Cardiac fibroblast (primary cell): ENCODE measurements at regions not wholly inside any gene's neighbourhood (a gene's known extent, or its start where the extent isn't known, plus 50 kb on each side); places are given as distances from the start of the nearest gene placed in this dataset.

Experiments used
- DNase-seq, 2 donors: peaks; one replicate each; pipeline versions ENCODE4 v3.0.0 to v3.0.0-alpha.2; 2010; ENCODE audit warnings: low read depth in 2 of 2
- H3K4me3 ChIP-seq, 2 donors: replicated peaks in 1 of 2; 1 replicate in 1 of 2; 2 replicates in 1 of 2; pipeline ENCODE4 v1.5.1; 2011; ENCODE audit warnings: low read depth in 2 of 2, low read length in 2 of 2, mild to moderate bottlenecking in 2 of 2, moderate library complexity in 1 of 2
- CTCF ChIP-seq: IDR thresholded peaks from one replicate; pipeline ENCODE4 v1.5.1; 2011; ENCODE audit warnings: low read depth, mild to moderate bottlenecking, low read length, inconsistent platforms

DNA sequence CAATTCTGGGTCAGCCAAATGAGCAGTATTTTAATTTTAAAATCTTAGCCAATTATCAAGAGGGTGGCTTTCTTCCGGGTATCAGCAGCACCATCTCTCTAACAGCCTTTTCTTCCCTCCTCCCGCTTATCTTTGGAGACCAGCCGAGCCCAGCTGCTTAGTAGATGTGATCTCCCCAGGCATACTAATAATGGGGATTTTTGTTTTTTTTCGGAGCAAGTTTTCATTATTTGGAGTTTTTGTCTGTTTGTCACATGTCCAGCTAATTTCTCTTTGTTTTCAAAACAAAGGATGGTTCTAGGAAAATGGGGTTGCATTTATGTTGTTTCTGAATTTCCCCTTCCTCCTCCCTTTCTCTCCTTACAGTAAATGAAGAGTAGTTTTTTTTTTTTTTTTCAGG lies 170.5 kb upstream of the MPHOSPH6 start:
- no peak for DNase-seq
- no peak overlapping the region for H3K4me3 ChIP-seq
- TF ChIP-seq CTCF: no peak

- no peak for DNase-seq
- H3K4me3 ChIP-seq: no peak overlapping the region
- TF ChIP-seq CTCF: no peak
Observed at GRCh38 chr16:82337355-82337754, 167.3 kb upstream of the MPHOSPH6 start.

DNA sequence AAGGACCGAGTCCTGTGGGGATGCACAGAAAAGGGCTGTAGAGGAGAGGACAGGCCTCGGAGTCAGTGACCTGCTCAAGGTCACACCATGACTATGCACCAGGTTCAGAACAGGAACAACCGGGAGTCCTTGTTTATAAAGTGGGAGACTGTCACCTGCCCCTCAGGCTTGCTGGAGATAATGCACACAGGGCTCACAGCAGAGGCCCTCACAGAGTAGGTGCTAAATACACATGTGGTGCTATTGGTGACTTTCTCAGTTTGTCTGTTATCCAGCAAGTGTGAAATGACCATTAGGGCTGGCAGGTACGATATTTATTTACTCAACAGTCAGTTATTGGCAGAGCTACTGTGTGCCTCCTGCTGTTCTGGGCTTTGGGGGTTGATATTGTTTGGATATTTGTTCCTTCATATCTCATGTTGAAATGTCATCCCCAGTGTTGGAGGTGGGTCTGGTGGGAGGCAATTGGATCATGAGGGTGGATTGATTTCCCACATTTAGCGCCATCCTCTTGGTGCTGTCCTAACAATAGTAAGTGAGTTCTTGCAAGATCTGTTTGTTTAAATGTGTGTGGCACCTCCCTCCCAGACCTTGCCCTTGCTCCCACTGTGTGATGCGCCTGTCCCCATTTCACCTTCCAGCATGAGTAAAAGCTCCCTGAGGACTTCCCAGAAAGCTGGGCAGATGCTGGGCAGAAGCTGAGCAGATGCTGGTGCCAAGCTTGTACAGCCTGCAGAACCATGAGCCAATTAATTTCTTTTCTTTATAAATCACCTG lies 162.1 kb upstream of the MPHOSPH6 start:
- DNase-seq: no peak
- no peak overlapping the region for H3K4me3 ChIP-seq
- no peak for TF ChIP-seq CTCF

GRCh38 chr16:82331397-82331796 lies 161.4 kb upstream of the MPHOSPH6 start:
- TF ChIP-seq CTCF: no peak
- H3K4me3 ChIP-seq: no peak overlapping the region

DNA sequence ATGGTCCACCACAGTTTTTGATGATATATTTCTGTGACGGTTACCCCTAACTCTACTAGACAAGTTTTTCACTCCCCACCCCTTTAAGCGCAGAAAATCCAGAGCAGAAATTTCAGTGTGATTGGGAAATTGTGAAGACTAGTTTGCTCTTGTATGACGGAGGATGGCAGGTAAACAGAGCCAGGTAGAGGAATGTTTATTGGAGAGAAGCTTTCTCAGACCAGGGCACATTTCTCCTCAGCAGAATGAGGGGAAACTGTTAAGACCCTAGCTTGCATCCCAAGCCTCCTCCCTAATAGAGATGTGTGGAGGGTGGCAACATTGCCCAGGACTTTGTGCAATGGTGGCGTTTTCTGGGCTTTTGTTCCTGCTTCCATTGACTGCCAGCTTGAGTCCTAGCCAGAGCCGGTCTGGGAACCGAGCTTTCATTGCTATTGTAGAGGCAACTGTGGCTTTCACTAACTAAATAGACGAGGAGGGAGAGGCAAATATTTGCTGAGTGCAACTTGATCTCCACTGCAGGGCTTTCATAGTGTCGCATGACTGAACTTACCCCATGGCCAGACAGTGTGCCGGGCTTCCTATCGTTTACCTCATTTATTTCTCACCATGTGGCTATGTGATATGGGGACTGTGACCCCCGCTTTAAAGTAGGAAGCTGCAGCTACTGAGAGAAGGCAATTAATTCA lies 159.6 kb upstream of the MPHOSPH6 start:
- TF ChIP-seq CTCF: no peak
- DNase-seq: no peak

More at GRCh38 chr16:82331397-82331796, 161.4 kb upstream of the MPHOSPH6 start:
- no peak for DNase-seq

DNA sequence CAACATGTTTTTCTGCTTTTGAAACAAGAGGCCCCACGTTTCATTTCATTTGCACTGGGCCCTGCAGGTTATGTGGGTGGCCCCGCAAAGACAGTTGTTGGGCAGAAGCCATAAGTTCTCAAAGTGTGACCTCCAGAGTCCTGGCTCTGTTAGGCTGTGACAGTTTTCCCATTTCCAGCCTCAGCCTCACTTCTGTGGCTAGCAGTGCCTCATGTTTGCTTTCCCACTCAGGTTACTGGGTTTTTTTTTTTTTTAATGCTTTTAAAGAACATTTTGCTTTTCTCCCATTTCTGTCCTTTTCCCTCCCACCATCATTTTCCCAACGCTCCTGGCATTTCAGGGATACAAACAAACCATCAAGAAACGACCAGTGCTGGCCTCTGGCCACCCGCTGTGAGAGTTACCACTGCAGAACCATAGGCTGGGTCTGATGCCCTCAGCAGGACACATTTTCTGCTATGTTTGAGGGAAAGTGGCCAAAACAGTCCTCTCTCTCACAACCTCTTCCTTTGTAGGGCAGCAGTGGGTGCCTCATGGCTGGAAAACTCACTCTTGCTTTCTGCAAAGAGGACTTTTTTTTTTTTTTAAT lies 159.0 kb upstream of the MPHOSPH6 start:
- TF ChIP-seq CTCF: no peak
- no peak for DNase-seq
- no peak overlapping the region for H3K4me3 ChIP-seq

More for the DNA sequence above, 159.6 kb upstream of the MPHOSPH6 start:
- H3K4me3 ChIP-seq: no peak overlapping the region
